ENCODE measurements at regions not wholly inside any gene's neighbourhood (a gene's known extent, or its start where the extent isn't known, plus 50 kb on each side); places are given as distances from the start of the nearest gene placed in this dataset.

DNA sequence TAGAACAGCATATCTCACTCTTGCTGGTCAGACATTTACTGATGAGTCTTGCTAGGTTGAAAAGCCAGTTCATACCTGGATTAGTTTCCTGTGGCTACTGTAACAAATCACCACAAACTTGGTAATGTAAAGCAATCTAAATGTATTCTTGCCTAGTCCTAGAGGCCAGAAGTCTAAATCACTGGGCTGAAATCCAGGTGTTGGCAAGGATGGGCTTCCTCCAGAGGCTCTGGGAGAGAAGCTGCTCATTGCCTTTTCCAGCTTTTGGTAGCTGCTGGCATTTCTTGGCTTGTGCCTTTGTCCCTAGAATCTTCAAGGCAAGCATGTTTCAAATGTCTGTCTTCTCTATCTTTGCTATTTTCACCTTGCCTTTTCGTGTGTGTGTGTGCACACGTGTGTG, 62.3 kb upstream of the MAP4K3 start:
- DNase-seq (ENCODE audit: low read depth, low spot score): no peak
- no CpG with 5 or more reads among the region's 2 CpGs for WGBS (ENCODE audit: insufficient coverage, insufficient read length)
- Histone ChIP-seq H3K27ac (ENCODE audit: low read length) (no peak overlapping the region), H3K4me1 (ENCODE audit: control insufficient read depth, insufficient read depth, low read length) (peaks cover 3% of the 10 kb centered on the region; the same call in 1 of the 2 replicates), H3K9me3 (ENCODE audit: control insufficient read depth, insufficient read depth, low read length) (no peaks in the 10 kb centered on the region), H3K4me3 (ENCODE audit: low read length) (no peak overlapping the region), H3K36me3 (ENCODE audit: control insufficient read depth, insufficient read depth, low read length) (no peaks in the 10 kb centered on the region), H3K27me3 (ENCODE audit: control insufficient read depth, insufficient read depth, low read length) (no peaks in the 10 kb centered on the region)

DNA sequence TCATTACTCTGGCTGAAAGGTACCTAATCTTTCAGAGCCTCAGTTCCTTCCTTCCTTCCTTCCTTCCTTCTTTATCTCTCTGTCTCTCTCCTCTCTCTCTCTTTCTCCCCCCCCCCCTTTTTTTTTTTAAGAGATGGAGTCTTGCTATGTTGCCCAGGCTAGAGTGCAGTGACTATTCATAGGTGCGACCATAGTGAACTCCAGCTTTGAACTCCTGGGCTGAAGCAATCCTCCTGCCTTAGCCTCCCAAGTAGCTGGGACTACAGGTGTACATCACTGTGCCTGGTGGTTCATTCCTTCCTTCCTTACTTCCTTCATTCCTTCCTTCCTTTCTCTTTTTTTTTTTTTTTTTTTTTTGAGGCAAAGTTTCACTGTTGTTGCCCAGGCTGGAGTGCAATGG, 64.3 kb upstream of the MAP4K3 start:
- WGBS (ENCODE audit: insufficient coverage, insufficient read length): no CpG with 5 or more reads among the region's 1 CpG
- Histone ChIP-seq H3K4me3 (ENCODE audit: low read length) (no peak overlapping the region), H3K9me3 (ENCODE audit: control insufficient read depth, insufficient read depth, low read length) (no peaks in the 10 kb centered on the region), H3K27ac (ENCODE audit: low read length) (no peak overlapping the region), H3K27me3 (ENCODE audit: control insufficient read depth, insufficient read depth, low read length) (no peaks in the 10 kb centered on the region), H3K4me1 (ENCODE audit: control insufficient read depth, insufficient read depth, low read length) (peaks cover 1% of the 10 kb centered on the region; the same call in 1 of the 2 replicates), H3K36me3 (ENCODE audit: control insufficient read depth, insufficient read depth, low read length) (no peaks in the 10 kb centered on the region)
- no peak for DNase-seq (ENCODE audit: low read depth, low spot score)

DNA sequence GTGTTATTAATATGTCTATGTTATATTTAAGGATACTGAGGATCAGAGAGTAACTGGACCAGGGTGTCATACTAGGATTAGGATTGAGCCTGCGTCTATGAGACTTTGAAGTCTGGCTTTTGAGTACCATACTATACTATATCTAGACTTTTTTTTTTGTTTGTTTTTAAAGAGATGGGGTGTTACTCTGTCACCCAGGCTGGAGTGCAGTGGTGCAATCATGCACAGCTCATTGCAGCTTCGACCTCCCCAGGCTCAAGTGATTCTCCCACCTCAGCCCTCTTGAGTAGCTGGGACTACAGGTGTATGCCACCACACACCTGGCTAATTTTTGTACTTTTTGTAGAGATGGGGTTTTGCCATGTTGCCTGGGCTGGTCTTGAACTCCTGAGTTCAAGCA, 66.2 kb upstream of the MAP4K3 start:
- DNase-seq (ENCODE audit: low read depth, low spot score): no peak

DNA sequence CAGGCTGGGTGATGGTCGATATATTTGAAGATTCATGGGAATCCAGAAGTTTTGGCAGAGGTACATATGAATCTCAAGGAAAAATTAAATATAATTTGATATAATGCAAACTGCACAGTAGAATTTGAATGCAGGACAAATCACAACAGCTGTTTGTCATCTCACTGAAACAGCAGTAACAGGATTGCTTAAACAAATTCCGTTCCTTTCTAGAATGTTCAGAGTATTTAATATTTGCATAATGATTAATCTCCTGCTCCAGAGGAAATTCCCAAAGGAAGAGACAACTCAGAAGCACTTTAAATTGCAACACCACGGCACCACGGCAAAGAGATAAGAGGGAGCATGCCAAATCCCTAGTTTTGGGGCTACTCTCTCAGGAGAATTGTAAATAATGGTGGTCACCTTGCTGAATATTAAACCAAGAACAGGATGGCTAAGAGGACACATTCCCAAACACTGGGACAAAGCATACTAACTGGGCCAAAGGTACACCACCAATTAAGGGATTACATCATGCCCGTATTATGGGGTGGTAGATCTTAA, 67.8 kb upstream of the MAP4K3 start:
- Histone ChIP-seq H3K4me1 (ENCODE audit: control insufficient read depth, insufficient read depth, low read length) (no peaks in the 10 kb centered on the region), H3K27ac (ENCODE audit: low read length) (no peak overlapping the region), H3K4me3 (ENCODE audit: low read length) (no peak overlapping the region), H3K27me3 (ENCODE audit: control insufficient read depth, insufficient read depth, low read length) (no peaks in the 10 kb centered on the region), H3K36me3 (ENCODE audit: control insufficient read depth, insufficient read depth, low read length) (no peaks in the 10 kb centered on the region), H3K9me3 (ENCODE audit: control insufficient read depth, insufficient read depth, low read length) (no peaks in the 10 kb centered on the region)
- no peak for DNase-seq (ENCODE audit: low read depth, low spot score)
- WGBS (ENCODE audit: insufficient coverage, insufficient read length): no CpG with 5 or more reads among the region's 5 CpGs

More for the DNA sequence above, 66.2 kb upstream of the MAP4K3 start:
- no peak overlapping the region for H3K27ac ChIP-seq (ENCODE audit: low read length)
- H3K4me1 ChIP-seq (ENCODE audit: control insufficient read depth, insufficient read depth, low read length): peaks cover 1% of the 10 kb centered on the region; the same call in 1 of the 2 replicates
- no peaks in the 10 kb centered on the region for H3K36me3 ChIP-seq (ENCODE audit: control insufficient read depth, insufficient read depth, low read length)
- WGBS (ENCODE audit: insufficient coverage, insufficient read length): no CpG with 5 or more reads among the region's 2 CpGs
- no peaks in the 10 kb centered on the region for H3K27me3 ChIP-seq (ENCODE audit: control insufficient read depth, insufficient read depth, low read length)
- H3K9me3 ChIP-seq (ENCODE audit: control insufficient read depth, insufficient read depth, low read length): no peaks in the 10 kb centered on the region
- H3K4me3 ChIP-seq (ENCODE audit: low read length): no peak overlapping the region

DNA sequence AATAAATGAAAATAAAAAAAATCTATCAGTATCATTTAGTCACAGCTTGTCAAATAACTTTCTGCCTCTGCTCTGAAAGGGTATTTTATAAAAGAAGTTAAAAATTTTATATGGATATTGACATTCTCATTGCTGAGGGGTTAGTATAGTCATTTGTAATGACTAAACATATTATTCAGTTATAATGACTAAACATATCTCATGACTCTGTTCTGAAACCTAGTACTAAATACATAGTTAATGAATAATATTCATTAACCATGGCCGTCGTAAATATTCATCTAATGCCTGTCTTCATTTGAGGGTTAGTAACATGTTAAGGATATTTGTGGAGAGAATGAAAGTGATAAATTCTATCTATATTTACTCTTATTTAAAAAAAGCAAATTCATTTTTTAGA, 69.1 kb upstream of the MAP4K3 start:
- DNase-seq (ENCODE audit: low read depth, low spot score): no peak
- H3K27ac ChIP-seq (ENCODE audit: low read length): no peak overlapping the region
- no peaks in the 10 kb centered on the region for H3K9me3 ChIP-seq (ENCODE audit: control insufficient read depth, insufficient read depth, low read length)
- H3K36me3 ChIP-seq (ENCODE audit: control insufficient read depth, insufficient read depth, low read length): no peaks in the 10 kb centered on the region
- H3K4me3 ChIP-seq (ENCODE audit: low read length): no peak overlapping the region
- no CpG with 5 or more reads among the region's 2 CpGs for WGBS (ENCODE audit: insufficient coverage, insufficient read length)
- H3K27me3 ChIP-seq (ENCODE audit: control insufficient read depth, insufficient read depth, low read length): no peaks in the 10 kb centered on the region
- no peaks in the 10 kb centered on the region for H3K4me1 ChIP-seq (ENCODE audit: control insufficient read depth, insufficient read depth, low read length)

DNA sequence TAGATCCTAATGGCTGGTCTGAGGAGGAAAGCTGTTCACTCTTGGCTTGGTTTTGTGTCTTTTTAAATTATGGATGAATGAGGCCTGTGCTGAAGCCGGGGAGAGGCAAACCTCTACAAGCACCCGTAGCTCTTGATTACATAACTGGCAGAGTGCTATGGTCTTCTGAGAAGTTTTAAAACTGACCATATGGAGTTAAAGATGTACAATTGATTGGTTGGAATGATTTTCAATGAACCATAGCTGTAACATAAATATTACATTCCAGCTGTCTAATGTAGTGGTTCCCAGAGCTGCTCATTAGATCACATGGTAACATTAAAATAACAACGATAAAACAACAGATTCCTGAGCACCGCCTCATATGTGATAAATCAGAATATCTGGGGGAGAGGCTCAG, 71.1 kb upstream of the MAP4K3 start:
- Histone ChIP-seq H3K27me3 (ENCODE audit: control insufficient read depth, insufficient read depth, low read length) (no peaks in the 10 kb centered on the region), H3K9me3 (ENCODE audit: control insufficient read depth, insufficient read depth, low read length) (no peaks in the 10 kb centered on the region), H3K4me1 (ENCODE audit: control insufficient read depth, insufficient read depth, low read length) (peaks cover 3% of the 10 kb centered on the region; the same call in 1 of the 2 replicates), H3K27ac (ENCODE audit: low read length) (no peak overlapping the region), H3K36me3 (ENCODE audit: control insufficient read depth, insufficient read depth, low read length) (no peaks in the 10 kb centered on the region), H3K4me3 (ENCODE audit: low read length) (no peak overlapping the region)
- no CpG with 5 or more reads among the region's 4 CpGs for WGBS (ENCODE audit: insufficient coverage, insufficient read length)
- no peak for DNase-seq (ENCODE audit: low read depth, low spot score)

DNA sequence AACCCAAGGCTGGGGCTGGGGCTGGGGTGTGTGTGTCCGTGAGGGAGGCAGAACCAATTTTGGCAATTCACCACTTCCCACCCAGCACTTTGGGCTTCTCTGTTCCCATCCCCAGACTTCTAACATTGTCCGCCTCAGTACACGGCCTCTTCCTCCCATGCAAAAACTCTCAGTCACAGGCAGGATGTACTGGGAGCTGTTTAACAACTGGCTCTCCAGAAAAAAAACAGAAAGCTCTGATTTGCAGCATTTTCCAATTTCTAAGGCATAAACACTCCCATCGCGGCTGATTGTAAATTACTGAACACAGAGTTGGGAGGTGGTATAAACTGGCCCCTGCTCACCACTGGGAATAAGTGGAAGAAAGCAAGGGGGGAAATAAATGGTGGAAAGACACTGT, 73.1 kb upstream of the MAP4K3 start:
- Histone ChIP-seq H3K27ac (ENCODE audit: low read length) (no peak overlapping the region), H3K36me3 (ENCODE audit: control insufficient read depth, insufficient read depth, low read length) (no peaks in the 10 kb centered on the region), H3K4me1 (ENCODE audit: control insufficient read depth, insufficient read depth, low read length) (peaks cover 5% of the 10 kb centered on the region; the same call in 1 of the 2 replicates), H3K9me3 (ENCODE audit: control insufficient read depth, insufficient read depth, low read length) (no peaks in the 10 kb centered on the region), H3K4me3 (ENCODE audit: low read length) (no peak overlapping the region), H3K27me3 (ENCODE audit: control insufficient read depth, insufficient read depth, low read length) (no peaks in the 10 kb centered on the region)
- no peak for DNase-seq (ENCODE audit: low read depth, low spot score)
- no CpG with 5 or more reads among the region's 5 CpGs for WGBS (ENCODE audit: insufficient coverage, insufficient read length)

DNA sequence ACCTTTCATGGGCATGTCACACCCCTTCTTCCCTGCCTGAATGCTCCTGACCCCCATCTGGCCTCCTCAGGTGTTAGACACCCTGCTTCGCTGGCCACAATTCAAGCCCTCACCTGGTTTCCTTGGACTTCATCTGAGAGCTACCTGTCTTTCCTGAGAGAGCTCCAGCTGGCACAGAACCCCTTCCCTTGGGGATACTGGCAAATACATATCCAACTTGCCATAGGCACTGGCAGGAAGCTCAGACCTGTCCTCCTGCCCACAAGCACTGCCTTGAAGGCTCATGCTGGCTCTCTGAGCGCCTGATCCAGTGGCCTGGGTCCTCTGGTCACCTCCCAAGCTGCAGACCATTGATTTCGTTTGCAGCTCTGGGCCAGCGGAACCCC, 74.1 kb upstream of the MAP4K3 start:
- H3K36me3 ChIP-seq (ENCODE audit: control insufficient read depth, insufficient read depth, low read length): no peaks in the 10 kb centered on the region
- no peak for DNase-seq (ENCODE audit: low read depth, low spot score)
- no peak overlapping the region for H3K27ac ChIP-seq (ENCODE audit: low read length)
- no peaks in the 10 kb centered on the region for H3K9me3 ChIP-seq (ENCODE audit: control insufficient read depth, insufficient read depth, low read length)
- WGBS (ENCODE audit: insufficient coverage, insufficient read length): no CpG with 5 or more reads among the region's 4 CpGs
- H3K27me3 ChIP-seq (ENCODE audit: control insufficient read depth, insufficient read depth, low read length): no peaks in the 10 kb centered on the region
- peaks cover 11% of the 10 kb centered on the region for H3K4me1 ChIP-seq (ENCODE audit: control insufficient read depth, insufficient read depth, low read length)
- H3K4me3 ChIP-seq (ENCODE audit: low read length): no peak overlapping the region

DNA sequence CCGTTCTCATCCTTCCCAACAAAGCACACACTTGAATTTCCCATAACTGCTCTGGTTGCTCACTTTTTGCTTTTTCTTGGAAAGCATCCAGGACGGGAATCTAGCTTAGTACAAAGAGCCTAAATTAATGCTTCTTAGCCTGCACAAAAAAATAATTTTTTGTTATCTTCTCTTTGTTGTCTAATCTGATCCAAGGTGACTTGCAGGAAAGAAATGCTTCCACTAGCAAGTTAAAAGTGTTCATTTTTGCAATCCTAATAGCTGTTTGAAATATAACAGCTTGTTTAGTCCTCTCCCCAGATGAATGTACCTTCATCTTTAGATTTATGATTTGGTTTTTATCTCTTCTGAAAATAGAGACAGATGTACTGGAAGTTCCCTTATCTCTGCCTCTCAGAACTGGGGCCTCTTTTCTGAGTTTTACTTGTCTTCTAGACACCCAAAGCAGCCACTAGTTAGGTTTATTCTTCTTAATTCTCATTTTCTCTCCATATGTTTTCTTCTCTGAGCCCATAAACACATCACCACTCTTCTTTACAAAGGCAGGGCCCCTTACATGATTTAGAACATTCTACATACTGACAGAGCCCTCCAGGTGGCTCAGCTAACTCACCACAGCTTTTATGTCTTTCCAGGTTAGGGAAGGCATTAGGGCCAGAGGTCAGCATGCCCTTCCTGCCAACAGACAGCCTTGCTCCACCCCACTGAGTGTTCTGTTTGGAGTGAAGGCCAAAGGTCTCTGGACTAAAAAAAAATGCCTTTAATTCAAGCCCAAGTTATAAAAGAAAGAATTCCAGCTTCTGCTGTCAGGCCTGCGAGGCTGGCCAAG, 74.7 kb upstream of the MAP4K3 start:
- H3K4me1 ChIP-seq (ENCODE audit: control insufficient read depth, insufficient read depth, low read length): peaks cover 11% of the 10 kb centered on the region
- no peaks in the 10 kb centered on the region for H3K36me3 ChIP-seq (ENCODE audit: control insufficient read depth, insufficient read depth, low read length)
- H3K27ac ChIP-seq (ENCODE audit: low read length): no peak overlapping the region
- WGBS (ENCODE audit: insufficient coverage, insufficient read length): no CpG with 5 or more reads among the region's 3 CpGs
- no peaks in the 10 kb centered on the region for H3K27me3 ChIP-seq (ENCODE audit: control insufficient read depth, insufficient read depth, low read length)
- DNase-seq (ENCODE audit: low read depth, low spot score): no peak
- H3K4me3 ChIP-seq (ENCODE audit: low read length): no peak overlapping the region
- H3K9me3 ChIP-seq (ENCODE audit: control insufficient read depth, insufficient read depth, low read length): no peaks in the 10 kb centered on the region

DNA sequence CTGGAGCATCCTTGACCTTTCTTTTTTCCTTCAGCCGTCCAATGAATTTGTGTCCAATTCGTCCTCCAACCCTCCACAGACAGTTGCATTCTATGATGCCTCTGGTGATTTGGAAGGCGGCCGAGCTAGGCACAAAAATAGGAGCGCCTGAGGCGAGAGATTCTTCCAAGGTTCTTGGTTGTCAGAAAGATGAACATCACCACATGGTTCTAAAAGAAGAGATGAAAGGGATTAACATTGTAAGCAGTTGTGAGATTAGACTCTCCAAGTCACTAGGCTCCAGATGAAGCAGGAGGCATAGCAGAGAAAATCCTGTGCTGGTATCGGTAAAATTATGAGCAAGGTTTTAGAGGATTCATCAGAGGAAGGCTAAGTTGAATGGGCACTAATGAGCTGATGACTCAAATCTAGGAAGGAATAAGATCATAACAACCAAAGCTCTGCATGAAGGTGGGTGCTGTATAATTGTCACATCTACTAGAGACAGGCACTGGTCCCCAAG, 75.4 kb upstream of the MAP4K3 start:
- H3K36me3 ChIP-seq (ENCODE audit: control insufficient read depth, insufficient read depth, low read length): no peaks in the 10 kb centered on the region
- WGBS (ENCODE audit: insufficient coverage, insufficient read length): no CpG with 5 or more reads among the region's 7 CpGs
- no peaks in the 10 kb centered on the region for H3K27me3 ChIP-seq (ENCODE audit: control insufficient read depth, insufficient read depth, low read length)
- no peak overlapping the region for H3K27ac ChIP-seq (ENCODE audit: low read length)
- DNase-seq (ENCODE audit: low read depth, low spot score): no peak
- no peak overlapping the region for H3K4me3 ChIP-seq (ENCODE audit: low read length)
- H3K9me3 ChIP-seq (ENCODE audit: control insufficient read depth, insufficient read depth, low read length): no peaks in the 10 kb centered on the region
- H3K4me1 ChIP-seq (ENCODE audit: control insufficient read depth, insufficient read depth, low read length): peaks cover 11% of the 10 kb centered on the region
